NB4 (cell line): ENCODE measurements at regions not wholly inside any gene's neighbourhood (a gene's known extent, or its start where the extent isn't known, plus 50 kb on each side); places are given as distances from the start of the nearest gene placed in this dataset.

Experiments used
- MYC ChIP-seq: IDR thresholded peaks from 2 replicates; pipeline ENCODE4 v1.6.1; 2011; ENCODE audit warnings: low read depth, low read length
- POLR2A ChIP-seq: IDR thresholded peaks from 2 replicates; pipeline ENCODE4 v1.6.1; 2011; ENCODE audit warnings: mild to moderate bottlenecking; ENCODE audit not compliant: insufficient read length; ENCODE audit errors: extremely low read depth
- TF ChIP-seq, protein P1 (sequence below): IDR thresholded peaks from one replicate; pipeline ENCODE4 v1.5.1; 2012; ENCODE audit warnings: low read depth, low read length
- TF ChIP-seq, protein P2 (sequence below): IDR thresholded peaks from 2 replicates; pipeline ENCODE4 v1.6.1; 2011; ENCODE audit warnings: low read depth, low read length

DNA sequence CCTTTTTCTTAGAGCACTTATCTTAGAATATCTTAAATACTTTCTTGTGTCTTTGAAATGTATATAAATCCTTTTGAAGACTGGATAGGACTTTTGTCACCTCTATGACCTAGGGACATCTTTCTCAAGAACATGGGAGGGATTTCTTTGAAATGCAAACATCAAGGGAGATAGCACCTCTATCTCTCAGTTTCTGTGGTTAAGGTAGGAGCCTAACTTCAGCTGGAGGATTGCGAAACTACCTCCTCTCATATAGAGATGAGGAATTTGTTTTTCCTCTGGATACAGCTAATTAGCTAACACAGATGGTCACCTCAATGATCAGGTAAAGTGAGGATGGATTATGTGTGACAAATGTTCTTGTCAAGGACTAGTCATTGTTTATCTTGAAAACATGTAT is 631.3 kb upstream of the IMPG1 start:
- TF ChIP-seq, protein P1, sequence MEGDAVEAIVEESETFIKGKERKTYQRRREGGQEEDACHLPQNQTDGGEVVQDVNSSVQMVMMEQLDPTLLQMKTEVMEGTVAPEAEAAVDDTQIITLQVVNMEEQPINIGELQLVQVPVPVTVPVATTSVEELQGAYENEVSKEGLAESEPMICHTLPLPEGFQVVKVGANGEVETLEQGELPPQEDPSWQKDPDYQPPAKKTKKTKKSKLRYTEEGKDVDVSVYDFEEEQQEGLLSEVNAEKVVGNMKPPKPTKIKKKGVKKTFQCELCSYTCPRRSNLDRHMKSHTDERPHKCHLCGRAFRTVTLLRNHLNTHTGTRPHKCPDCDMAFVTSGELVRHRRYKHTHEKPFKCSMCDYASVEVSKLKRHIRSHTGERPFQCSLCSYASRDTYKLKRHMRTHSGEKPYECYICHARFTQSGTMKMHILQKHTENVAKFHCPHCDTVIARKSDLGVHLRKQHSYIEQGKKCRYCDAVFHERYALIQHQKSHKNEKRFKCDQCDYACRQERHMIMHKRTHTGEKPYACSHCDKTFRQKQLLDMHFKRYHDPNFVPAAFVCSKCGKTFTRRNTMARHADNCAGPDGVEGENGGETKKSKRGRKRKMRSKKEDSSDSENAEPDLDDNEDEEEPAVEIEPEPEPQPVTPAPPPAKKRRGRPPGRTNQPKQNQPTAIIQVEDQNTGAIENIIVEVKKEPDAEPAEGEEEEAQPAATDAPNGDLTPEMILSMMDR = no peak
- no peak for TF ChIP-seq POLR2A
- TF ChIP-seq, protein P2, sequence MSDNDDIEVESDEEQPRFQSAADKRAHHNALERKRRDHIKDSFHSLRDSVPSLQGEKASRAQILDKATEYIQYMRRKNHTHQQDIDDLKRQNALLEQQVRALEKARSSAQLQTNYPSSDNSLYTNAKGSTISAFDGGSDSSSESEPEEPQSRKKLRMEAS = no peak
- no peak for TF ChIP-seq MYC
